Middle frontal gyrus (tissue), 1 donor: ENCODE measurements at regions not wholly inside any gene's neighbourhood (a gene's known extent, or its start where the extent isn't known, plus 50 kb on each side); places are given as distances from the start of the nearest gene placed in this dataset.

Experiments
- DNase-seq: peaks from one replicate; pipeline ENCODE4 v3.0.0-alpha.2; 2015; ENCODE audit warnings: low spot score; ENCODE audit errors: extremely low spot score

DNA sequence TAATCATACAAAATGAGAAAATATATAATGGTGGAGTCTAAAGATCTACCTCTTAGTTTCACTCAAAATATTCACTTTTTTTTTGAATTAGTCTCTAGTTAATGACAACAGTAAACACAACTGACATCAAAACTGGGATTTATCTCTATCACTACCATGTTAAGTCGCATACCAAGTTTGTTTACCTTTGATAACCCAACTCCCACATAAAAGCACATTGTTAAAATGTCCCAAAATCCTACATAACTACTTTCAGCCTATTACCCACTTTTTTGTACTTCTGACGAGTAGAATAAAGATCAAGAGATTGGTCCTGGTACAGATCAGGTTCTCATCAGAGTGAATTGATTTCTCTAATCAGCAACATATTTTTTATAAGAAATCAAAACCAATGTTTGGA, 518.5 kb downstream of the EPHA3 start:
- no peak for DNase-seq

DNA sequence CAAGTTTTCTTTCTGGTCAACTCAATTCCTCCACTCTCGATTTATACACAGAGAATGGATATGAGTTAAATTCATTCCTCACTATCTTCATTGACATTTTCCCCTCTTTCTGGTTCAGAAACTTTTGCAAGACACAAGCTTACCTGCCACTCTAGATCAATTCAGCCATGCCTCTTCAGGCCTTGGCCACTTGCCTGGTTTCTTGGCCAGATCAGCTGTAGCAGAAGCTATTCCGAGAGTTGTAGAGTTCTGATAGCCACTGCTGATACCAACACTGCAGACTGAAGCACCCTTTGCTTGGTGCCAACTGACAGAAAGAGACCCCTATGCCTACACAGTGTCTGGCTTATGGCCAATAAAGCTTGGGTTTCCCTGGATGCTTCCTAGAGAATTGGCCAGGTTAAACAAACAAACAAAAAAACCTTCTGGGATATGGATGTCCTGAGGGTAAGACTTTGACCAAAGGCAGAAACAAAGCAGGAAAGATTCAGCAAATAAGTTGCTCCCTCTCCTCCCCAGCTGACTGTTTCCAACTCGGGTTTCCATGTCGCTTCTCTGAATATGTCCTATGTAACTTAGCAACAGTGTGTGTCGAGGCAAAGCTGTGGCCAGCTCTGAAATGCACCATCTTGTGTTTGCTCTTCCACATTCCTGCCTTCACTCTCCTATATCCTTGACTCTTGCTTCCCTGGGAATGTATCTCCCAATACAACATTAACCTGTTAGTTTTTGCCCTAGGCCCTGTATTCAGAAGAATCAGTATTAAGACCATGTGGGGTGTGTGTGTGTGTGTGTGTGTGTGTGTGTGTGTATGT, 521.6 kb downstream of the EPHA3 start:
- no peak for DNase-seq

- no peak for DNase-seq
Observed at GRCh38 chr3:89635137-89635536, 527.7 kb downstream of the EPHA3 start.

DNA sequence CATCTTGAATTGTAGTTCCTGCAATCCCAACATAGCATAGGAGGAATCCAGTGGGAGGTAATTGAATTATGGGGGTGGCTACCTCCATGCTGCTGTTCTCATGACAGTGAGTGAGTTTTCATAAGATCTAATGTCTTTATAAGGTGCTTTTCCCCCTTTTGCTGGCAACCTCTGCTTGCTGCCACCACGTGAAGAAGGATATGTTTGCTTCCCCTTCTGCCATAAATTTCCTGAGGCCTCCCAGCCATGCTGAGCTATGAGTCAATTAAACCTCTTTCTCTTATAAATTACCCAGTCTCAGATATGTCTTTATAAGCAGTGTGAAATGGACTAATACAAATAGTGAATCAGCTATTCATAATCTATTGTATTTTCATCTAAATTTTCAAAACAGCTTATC, 537.3 kb downstream of the EPHA3 start:
- no peak for DNase-seq

DNA sequence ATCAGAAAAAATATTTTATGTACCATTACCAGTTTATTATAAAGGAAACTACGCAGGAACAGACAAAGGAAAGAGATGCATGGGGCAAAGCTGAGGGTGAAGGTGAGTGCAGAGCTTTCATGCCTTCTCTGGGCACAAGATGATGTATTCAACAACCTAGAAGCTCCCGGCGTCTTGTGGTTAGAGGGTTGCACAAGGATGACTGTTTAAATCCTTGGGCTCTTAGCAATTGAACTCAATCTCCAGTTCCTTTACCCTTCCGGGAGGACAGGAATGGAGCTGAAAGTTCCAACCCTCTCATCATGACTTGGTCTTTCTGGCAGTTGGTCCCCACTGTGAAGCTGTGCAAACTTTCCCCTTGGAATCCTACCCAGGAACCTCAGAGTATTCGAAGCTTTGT, 542.0 kb downstream of the EPHA3 start:
- no peak for DNase-seq

GRCh38 chr3:89654031-89654430, 546.6 kb downstream of the EPHA3 start:
- DNase-seq, result no peak

DNA sequence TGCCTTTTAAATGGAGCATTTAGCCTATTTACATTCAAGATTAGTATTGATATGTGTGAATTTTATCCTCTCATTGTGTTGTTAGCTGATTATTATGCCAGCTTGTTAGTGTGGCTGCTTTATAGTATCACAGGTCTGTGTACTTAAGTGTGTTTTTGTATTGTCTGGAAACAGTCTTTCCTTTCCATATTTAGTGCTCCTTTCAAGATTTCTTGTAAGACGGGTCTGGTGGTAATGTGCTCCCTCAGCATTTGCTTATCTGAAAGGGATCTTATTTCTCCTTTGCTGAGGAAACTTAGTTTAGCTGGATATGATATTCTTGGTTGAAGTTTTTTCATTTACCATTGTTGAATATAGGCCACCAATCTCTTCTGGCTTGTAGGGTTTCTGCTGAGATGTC, 549.0 kb downstream of the EPHA3 start:
- DNase-seq, result no peak

- no peak for DNase-seq
Observed at GRCh38 chr3:89679686-89680085, 572.3 kb downstream of the EPHA3 start.

DNA sequence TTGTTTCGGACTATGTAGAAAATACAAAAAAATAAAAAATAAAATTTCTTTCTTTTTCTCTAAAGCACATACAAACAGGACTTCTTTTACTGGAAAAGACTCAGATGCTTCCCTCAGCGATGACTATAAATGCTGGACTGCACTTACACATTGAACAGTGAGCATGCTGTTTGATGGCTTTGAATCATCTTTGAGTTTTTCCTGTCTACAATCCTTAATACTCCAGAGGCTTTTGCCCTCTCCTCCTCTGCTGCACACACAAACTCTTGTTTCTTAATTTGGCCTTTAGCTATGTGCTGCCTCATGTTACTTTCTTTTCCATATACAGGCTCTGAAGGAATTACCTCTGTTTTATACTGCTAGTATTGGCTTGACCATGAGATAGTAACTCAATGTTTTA, 575.1 kb downstream of the EPHA3 start:
- DNase-seq, result no peak

DNA sequence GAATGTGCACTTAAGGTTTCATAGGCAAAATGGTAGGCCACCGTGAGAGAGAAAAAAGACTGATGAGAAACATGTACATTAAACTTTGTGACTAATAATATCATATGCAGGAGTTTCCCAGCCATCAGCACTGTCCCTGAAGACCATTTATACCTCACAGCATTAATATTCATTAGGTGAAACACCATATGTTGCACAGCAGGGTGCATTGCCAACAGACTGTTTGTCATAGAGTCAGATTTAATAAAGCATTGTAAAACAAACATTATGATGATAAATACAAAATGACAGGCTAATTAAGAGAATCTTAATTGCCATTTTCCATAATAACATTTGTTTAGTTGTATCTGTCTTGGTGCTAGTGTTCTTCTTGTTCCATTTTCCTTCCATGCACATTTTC, 578.3 kb downstream of the EPHA3 start:
- no peak for DNase-seq

DNA sequence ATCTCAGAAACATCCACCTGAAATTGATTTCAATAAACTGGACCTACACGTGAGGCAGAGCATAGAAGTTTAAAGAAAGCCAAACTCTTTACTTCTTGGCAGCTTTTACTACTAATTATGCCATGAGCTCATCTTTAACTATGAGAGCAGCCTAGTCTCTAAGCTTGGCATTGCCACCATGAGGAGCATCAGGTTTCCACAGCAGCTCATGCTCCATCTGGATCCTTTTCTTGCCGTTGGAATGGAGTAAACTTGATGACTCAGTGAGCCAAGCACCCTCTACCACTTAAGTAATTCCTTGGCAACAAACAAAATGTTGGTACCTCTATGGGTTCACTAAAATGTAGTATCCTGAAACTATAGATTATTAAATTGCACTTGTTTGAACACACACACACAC, 583.2 kb downstream of the EPHA3 start:
- DNase-seq, result no peak

- DNase-seq, result no peak
Observed at GRCh38 chr3:89692601-89693000, 585.2 kb downstream of the EPHA3 start.

- no peak for DNase-seq
Observed at GRCh38 chr3:89697321-89697916, 590.0 kb downstream of the EPHA3 start.

- DNase-seq, result no peak
Observed at GRCh38 chr3:89698208-89698830, 590.9 kb downstream of the EPHA3 start.

GRCh38 chr3:89699229-89699628, 591.8 kb downstream of the EPHA3 start:
- DNase-seq, result no peak

DNA sequence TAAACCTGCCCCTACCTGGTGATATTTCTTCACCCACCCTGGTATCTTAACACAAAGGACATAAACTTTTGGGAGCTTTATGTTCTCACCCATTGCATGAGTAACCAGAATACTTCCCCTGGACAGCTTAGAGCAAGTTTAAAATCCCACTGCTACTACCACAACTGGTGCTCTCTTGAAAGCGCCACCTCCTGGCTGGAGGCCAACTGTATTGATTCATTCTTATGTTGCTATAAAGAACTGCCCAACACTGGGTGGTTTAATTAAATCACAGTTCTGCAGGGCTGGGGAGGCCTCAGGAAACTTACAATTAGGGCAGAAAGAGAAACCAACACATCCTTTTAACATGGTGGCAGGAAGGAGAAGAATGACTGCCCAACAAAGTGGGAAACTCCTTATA, 592.4 kb downstream of the EPHA3 start:
- no peak for DNase-seq

DNA sequence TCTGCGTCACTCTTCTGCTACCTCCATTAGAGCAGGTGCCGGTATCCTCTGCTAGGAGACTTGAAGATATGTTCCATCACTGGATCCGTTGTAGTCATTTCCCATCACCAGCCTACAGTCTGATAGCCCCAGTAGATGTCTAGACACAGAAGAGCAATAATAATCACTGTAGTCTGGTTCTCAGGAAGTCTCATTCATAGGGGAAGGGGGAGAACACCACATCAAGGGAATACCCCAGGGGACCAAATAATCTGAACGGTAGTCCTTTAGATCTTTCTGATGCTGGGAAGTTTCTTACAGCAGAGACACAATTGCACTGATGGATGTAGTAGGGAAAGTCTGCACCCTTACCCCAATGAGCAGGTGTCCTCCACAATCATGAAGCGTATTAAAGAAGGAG, 595.0 kb downstream of the EPHA3 start:
- no peak for DNase-seq

DNA sequence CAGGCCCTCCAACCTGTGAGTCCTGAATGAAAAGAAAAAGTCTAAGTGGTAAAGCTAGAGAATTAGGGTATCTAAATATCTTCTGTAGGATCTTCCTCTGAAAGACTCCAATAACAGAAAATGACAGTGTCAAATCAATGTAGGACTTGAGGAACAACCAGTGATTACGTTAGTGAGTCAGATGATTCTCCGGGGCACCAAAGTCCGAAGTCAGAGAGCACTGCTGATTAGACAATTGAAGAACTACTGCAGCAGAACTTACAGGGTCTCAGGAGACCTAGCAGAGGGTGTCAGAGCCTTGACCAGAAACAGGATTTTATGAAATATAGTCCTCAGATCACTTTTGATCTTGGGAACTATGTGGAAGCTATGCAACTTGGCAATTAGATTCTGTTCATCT, 605.8 kb downstream of the EPHA3 start:
- DNase-seq, result no peak

- DNase-seq, result no peak
Observed at GRCh38 chr3:89714237-89714636, 606.8 kb downstream of the EPHA3 start.

GRCh38 chr3:89740080-89740880, 632.9 kb downstream of the EPHA3 start:
- DNase-seq, result no peak

- DNase-seq, result no peak
Observed at GRCh38 chr3:89740881-89741177, 633.4 kb downstream of the EPHA3 start.

DNA sequence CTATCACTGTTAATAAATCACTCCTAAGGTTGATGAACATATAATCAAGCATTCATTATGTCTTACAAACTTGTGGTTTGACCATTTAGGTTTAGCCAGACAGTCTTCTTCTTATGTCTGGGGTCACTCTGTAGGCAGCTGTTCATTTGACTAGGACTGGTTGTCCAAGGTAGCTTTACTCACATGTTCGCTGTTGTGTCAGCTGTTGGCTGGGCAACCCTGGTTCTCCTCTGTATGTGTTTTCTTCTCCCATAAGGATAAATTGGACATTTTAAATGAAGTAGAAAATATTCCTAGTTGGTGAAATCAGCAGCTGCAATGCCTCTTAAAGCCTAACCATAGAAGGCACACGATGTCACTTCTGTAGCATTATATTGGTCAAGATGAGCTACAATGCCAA, 635.1 kb downstream of the EPHA3 start:
- DNase-seq, result no peak
